Left renal cortex interstitium (tissue), 4 donors: ENCODE measurements at regions not wholly inside any gene's neighbourhood (a gene's known extent, or its start where the extent isn't known, plus 50 kb on each side); places are given as distances from the start of the nearest gene placed in this dataset.
"Not testable (repeated sequence)": the region's sequence is repeated elsewhere in the genome, so short reads cannot be mapped to it uniquely, and the experiment has no call there.

Source experiments
- DNase-seq, 4 donors: peaks; one replicate each; pipeline ENCODE4 v3.0.0-alpha.2; 2013; ENCODE audit warnings: low read depth in 4 of 4, low spot score in 2 of 4, missing footprints in 1 of 4

DNA sequence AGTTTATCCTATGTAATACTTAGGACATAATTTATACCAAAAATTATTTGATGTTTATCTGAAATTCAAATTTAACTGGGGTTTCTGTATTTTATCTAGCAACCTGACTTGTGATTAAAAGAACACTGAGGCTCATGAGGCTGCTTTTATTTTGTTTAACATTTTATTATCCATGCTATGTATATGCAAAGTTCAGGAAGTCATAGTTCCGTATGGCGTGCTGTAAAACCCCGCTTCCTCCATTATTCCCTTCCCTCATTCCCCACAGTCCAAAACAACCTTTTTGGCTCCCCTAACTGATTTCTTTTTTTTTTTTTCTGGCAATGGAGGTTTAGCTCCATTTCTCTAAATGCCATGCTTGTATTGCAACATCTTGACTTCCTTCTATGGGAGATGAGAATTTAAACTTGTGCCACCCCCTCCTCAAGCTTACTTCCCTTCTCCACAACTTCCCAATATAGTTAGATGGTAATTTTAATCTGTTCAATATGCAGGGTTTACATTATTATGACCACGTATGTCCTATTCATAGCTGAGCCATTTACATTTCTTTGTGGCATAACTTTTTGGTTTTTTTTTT, 138.0 kb upstream of the DNAH14 start:
- no peak for DNase-seq

DNA sequence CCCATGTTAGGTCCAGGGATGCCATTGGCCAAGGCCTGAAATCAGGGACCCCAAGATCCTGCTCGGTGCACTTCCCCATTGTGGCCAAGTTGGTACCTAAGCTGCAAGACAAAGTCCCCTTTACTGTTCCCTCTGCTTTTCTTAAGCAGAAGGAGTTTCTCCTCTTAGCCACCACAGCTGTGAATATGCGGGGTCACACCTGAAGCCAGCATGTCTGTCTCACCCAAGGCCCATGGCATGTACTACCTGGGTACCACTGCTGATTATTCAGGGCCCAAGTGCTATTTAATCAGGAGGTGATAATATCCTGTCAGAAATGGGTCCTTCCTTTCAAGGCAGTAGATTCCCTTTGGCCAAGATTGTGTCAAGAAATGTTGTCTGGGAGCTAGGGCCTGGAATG, 133.9 kb upstream of the DNAH14 start:
- no peak for DNase-seq

- no peak for DNase-seq
Measured at GRCh38 chr1:224799083-224799482, 130.4 kb upstream of the DNAH14 start.

DNA sequence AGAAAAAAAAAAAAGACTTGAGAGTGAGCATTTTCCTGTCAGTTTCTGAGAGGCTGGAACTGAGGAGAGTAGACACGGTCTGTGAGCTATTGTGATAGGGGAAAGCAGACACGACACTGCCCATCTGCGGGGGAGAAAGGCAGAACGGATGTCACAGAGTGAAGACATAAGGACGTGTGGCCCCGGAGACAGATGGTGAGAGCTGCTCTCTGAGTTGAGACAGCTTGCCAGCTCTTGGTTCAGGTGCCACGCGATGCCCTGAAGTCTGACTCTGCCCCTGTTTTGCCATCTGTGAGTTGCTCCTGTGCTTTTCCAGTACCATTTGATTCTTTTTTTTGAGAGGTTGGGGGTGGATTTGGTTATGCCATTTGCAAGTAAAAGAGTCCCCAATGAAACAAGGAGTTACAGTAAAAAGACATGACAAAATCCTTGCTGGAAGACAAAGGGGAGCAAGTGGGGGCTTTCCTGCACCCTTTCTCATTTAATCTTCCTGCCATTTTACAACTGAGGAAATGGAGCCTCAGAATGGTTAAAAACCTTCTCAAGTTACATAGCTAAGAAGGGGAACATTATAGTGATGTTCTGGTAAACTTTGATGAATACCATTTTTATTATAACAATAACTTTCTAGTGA, 128.9 kb upstream of the DNAH14 start:
- no peak for DNase-seq

DNA sequence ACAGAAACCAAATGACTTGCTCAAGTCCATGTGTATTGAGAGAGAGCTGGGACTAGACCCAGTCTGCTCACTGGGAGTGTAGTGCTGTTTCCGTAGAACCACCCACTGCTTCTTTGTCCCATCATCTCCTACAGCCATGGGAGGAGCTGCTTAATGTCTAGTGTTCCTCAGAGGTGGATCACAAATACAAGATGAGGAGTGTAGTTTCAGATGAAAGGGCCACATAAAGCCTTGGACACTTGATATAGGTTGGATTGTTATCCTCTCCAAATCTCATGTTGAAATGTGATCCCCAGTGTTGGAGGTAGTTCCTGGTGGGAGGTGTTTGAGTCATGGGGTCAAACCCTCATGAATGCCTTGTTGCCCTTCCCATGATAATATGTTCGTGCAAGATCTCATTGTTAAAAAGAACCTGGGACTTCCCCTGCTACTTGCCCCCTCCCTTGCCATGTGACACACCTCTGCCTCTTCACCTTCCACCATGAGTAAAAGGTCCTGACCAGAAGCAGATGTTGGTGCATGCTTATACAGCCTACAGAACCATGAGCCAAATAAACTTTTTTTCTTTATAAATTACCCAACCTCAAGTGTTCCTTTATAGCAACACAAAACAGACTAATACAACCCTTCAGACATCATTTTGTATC, 127.5 kb upstream of the DNAH14 start:
- no peak for DNase-seq

DNA sequence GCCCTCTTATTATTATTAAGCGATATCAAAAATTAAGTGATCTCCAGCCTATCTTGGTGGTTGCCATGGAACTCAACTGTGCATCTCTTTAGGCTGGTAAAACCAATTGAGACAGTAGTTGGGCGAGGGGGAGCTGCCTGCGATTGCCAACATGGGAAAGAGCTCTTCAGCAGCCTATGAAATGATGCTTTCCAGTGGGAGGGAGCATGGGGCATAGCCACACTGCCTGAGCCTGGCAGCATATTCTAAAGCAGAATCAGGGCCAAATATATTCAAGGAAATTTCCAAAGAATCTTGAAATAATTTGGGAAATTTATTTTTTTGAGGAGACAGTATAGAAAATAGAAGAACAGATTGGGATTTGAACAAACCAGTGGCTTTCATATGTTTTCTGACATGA, 126.9 kb upstream of the DNAH14 start:
- DNase-seq: no peak

DNA sequence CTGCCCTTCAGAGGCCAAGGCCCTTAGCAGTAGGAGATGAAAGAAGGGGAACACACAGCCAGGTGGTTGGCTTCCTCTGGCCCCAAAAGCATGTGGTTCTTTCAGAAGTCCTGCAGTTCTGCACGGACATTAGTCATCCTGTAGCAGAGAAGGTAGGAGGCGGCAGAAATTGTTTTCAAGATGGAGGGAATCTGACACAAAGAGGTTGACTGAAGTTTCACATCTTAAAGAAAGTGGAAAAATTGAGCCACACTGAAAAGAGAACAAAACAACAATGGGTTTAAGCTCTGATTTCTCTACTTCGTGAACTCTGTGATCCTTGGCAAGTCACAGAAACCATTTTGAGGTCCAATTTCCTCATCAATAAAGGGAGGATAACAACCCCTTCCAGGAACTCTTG, 125.3 kb upstream of the DNAH14 start:
- DNase-seq: no peak

DNA sequence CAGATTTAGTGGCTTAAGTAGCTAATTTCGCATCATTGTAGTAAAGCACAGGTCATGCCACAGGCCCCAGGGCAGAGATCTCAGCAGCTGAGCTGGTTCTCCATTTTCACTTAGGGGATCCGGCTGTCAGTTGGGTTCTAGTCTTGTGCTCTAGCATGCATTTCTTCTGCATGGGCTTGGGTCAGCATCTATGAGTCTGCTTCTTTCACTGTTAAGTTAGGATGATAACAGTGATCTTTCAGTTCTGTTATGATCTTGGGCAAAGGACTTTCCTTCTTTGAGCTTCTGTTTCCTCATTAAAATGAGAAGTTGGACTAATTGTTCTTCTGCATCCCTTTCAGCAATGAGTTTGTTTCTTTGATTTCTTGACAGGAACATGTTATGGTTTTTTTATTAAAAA, 123.6 kb upstream of the DNAH14 start:
- DNase-seq: no peak

DNA sequence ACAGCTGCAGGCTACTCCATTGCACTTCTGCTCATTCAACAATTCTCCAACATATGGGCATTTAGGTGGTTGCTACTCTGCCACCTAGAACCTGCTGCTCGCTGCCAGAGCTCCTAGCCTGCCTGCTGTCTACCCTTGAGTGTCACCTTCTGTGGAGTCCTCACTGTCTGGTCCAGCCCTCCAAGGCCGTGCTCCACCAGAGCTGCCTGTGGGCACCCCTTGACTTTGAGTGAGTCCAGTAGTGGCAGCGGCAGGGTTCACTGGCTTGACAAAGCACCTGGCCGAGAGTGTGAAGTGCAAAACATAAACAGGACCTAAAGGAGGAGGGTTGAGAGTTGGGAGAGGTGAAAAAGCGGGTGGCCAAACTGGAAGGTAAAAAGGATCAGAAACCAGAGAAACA, 120.3 kb upstream of the DNAH14 start:
- no peak for DNase-seq

DNA sequence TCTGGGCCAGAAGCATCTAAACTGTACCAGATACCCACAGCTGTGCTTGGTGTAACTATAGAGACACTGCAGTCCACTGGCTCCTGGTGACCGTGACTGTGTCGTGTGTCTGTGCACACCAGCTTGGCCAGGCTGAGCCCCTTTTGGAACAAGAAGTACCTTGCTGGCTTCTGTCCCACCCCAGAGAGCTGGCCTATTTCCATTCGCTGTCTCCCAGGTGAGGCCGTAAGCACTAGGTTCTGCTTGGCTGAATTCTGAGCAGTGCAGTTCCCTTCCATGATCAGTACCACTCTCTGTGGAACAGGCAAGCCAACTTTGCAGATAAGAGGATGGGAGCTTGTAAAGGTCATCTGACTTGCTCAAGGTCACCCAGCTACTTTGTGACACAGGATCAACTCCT, 119.9 kb upstream of the DNAH14 start:
- DNase-seq: no peak

DNA sequence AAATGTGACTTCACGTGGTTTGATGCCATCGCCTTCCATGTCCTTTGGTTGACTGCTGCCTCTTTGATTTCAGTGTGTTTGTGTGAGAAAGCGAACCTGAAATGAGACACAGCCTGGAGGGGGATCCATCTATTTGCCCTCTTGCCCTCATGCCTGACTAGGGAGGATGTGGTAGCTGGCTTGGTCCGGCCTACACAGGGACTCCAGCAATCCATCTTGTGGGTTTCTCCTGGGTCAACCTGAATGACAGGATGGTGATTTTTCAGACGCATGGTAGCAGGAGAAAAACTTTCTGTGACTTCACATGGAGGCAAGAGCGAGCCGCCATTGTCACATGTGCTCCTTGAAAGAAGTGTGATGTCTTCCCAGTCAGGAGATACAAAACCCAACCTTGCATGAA, 117.9 kb upstream of the DNAH14 start:
- DNase-seq: peak in 1 of 4 donors; percentile 23

- no peak for DNase-seq
Measured at GRCh38 chr1:224815647-224816046, 113.8 kb upstream of the DNAH14 start.

GRCh38 chr1:224816062-224816461, 113.4 kb upstream of the DNAH14 start:
- no peak for DNase-seq

GRCh38 chr1:224817382-224817781, 112.1 kb upstream of the DNAH14 start:
- no peak for DNase-seq

DNA sequence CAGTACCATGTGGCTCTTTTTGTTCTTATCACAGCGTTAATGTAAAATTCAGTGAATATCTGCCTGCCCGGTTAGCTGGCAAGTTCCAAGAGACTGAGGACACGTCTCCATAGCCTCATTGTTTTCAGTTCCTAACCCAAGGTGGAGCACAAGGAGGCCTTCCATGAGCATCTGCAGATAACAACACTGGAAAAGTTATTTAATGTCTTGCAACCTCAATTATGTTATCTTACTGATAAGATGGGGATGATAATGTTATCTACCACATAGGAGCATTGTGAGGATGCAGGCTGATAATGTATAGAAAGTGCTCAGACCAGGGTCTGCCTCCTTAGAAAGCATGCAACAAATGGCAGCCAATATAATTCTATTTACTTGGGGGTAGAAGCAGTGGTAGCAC, 109.6 kb upstream of the DNAH14 start:
- no peak for DNase-seq

DNA sequence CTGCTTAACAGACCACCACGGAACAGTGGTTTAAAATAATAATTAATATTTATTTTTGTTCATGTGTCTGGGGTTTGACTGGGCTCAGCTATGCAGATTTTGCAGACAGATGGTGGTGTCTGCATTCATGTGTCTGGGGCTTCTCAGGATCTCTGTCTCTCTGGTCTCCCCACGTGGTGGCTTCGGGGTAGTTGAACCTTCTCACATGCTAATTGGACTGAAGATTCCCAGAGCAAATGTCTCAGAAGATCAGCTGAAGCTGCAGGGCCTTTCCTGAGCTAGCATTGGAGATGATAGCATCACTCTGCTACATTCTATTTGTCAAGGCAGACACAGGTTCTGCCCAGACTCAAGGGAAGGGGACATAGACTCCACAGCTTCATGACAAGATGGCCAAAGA, 109.1 kb upstream of the DNAH14 start:
- DNase-seq: no peak

GRCh38 chr1:224821751-224822150, 107.7 kb upstream of the DNAH14 start:
- not testable (repeated sequence) for DNase-seq

GRCh38 chr1:224825525-224826000, 103.9 kb upstream of the DNAH14 start:
- DNase-seq: no peak

DNA sequence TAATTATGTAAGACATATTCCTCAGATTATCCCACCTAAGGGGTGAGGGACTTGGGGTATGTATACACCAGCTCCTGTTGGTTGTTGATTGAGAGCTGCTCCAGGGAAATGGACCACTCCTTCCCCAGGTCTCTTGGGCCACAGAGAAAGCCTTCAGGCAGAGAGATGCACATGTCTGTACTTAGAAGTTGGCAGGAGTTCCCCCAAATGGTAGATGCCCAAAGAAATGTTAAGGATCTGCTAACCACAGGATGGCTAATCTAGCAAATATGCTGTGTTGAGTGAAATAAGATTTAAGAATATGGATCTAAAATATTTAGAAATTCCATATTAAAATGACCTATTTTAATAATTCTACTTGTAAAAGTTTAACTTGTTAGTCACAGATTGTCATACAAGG, 100.8 kb upstream of the DNAH14 start:
- no peak for DNase-seq

GRCh38 chr1:224831501-224831900, 98.0 kb upstream of the DNAH14 start:
- no peak for DNase-seq

DNA sequence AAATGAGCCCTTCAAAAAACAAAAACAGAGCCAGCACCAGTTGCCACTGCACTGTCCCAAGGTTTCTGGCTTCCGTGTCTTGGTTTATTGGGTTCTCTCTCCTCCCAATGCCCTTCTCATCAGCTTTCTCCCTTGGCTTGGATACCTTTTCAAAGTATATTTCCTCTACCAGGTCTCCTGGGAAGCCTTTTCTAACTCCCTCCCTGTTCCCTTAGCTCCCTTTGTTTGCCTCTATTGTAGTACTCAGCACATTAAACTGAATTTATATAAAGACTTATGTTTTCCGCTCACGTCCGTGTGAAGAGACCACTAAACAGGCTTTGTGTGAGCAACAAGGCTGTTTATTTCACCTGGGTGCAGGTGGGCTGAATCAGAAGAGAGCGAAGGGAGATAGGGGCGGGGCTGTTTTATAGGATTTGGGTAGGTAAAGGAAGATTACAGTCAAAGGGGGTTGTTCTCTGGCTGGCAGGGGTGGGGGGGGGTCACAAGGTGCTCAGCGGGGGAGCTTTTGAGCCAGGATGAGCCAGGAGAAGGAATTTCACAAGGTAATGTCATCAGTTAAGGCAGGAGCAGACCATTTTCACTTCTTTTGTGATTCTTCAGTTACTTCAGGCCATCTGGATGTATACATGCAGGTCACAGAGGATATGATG, 89.7 kb upstream of the DNAH14 start:
- not testable (repeated sequence) for DNase-seq

DNA sequence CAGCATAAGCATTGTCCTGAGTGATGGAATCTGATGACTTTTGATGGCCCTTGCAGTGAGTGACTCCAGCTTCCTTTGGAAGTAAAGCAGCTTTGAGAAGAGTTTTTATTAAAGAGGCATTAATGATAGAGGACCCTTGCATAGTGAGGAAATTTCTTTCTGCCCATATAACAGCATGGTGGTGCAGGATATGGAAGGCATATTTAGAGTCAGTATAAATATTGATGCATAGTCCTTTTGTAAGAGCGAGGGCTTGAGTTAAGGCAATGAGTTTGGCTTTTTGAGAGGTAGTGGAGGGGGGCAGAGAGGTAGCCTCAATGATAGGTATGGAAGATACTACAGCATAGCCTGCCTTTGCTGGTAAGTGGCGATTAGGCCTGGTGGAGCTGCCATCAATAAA, 87.7 kb upstream of the DNAH14 start:
- DNase-seq: not testable (repeated sequence)
